ENCODE measurements at regions not wholly inside any gene's neighbourhood (a gene's known extent, or its start where the extent isn't known, plus 50 kb on each side); places are given as distances from the start of the nearest gene placed in this dataset.

DNA sequence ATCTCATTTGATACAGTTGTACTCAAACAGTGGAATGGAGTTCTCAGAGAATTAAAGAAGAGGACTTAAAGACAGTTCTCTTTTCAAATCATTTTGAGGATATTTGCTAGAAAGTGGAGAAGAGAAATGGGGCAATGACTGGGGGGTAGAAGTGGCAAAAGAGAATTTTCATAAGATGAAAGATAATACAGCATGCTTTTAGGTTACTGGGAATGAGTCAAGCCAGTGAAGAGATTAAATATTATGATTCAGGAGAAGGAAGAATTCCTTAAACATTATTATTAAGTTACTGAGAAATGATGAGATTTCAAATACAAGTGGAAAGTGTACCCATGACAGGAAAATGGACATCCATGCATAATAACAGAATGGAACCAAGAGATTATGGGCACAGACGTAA, 219.0 kb upstream of the DKK2 start:
- in situ Hi-C loops (cut with HindIII; ENCODE audit: low sequenced_read_pairs) = no loop called here

DNA sequence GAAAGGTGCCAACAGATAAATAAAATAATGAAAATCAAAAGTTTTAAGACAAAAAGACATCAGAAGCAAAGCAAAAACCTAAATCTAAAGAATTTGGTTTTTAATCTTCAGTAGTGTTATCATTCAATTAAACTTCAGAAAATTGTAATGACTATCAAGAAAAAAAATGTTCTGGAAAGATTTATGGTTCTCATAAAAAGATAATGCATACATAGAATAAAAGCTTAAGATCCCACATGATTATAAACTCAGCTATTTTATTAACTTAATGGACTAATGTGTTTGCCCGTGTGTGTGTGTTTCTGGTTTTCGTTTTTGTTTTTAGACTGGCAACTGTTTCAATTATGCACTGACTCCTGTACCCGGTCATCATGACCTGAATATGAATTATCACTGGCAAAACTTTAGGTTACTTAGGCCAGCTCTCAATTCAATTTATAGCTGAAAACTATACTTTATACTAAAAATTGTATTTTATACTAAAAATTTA, 217.5 kb upstream of the DKK2 start:
- in situ Hi-C loops (cut with HindIII; ENCODE audit: low sequenced_read_pairs) = no loop called here

DNA sequence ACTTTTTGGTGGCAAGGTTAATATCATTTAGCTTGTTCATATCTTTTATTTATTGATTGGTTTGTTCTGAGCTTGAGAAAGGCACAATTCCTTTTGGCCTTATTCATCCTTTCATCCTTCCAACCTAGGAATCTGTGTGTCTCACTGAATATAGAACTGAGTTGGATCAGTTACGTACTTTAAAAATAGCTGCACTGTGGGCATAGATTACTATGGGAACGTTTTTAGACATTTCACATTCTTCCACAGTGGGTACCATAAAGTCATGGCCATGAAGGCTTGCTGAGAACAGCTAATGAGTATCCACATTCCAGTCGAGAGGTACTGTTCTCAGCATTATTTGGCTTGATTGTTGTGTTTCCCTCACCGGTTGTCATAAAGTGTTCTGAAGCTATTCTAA, 217.0 kb upstream of the DKK2 start:
- in situ Hi-C loops (cut with HindIII; ENCODE audit: low sequenced_read_pairs) = no loop called here

DNA sequence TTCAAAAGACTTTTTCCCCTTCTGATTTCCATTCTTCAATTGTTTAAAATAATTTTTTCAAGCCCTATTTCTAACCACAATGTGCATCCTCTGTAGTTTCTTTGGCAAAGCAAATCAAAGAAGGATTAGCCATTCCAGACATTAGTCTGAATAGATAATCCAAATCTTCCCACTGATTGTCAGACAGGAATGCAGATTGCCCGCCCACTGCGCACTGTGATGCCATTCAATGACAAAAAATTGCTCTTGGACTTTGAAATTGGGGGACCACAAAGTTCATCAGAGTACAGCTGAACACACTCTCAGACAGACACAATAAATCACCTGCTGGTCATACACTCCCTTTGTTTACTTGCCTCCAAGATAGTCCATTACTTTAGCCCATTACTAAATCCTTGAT, 216.5 kb upstream of the DKK2 start:
- in situ Hi-C loops (cut with HindIII; ENCODE audit: low sequenced_read_pairs) = no loop called here

DNA sequence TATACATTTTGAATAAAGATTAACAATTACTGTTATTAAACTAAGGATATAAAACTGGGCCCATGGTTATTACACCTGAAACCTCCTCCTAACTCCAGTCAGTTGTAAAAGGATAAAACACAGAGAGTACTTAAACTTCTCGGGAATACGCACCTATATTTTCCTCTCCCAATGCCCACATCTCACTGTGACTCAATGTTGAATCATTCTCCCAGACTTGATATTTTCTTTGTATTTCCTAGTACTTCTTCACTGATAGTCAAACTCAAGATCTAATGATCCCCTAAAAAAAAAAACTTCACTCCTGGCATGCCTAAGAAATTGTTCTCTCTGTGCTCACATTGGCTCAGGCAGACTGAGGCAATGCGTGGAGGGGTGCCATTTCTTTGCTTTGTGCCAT, 212.5 kb upstream of the DKK2 start:
- in situ Hi-C loops (cut with HindIII; ENCODE audit: low sequenced_read_pairs) = no loop called here

DNA sequence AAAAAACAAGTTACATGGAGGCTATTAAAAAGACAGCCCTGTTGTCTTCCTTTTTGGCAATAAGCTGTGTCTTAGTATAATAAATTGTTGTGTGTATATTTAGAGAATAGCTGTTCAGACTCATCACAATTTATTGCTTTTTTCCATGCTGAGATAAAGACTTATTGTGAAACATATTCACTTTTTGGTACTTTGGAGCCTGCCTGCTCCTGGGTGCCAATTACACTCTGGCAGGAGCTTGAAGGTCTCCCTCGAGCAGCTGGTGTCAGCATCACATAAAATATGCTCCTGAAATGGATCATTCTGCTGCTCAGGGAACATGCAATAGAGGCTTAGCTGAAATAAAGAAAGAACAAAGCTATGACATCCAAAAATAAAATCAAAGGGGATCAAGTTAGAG, 211.6 kb upstream of the DKK2 start:
- in situ Hi-C loops (cut with HindIII; ENCODE audit: low sequenced_read_pairs) = no loop called here

DNA sequence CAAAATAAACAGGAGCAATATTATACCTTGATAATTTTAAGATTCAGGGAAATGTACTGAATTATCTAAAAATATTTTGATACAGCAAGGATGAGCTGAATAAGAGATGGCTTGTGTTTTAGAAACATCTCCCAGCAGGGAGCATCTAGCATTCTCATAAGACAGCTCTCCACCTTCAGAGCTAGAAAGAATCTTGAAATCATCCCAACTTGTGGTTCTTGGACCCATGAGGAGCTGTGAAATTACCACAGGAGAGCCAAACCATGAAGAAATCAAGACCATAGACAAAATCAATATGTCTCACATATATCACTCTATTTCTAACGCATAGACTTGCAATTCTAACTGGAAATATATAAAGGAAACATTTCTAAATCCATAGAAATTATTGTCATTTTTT, 210.6 kb upstream of the DKK2 start:
- in situ Hi-C loops (cut with HindIII; ENCODE audit: low sequenced_read_pairs) = no loop called here

DNA sequence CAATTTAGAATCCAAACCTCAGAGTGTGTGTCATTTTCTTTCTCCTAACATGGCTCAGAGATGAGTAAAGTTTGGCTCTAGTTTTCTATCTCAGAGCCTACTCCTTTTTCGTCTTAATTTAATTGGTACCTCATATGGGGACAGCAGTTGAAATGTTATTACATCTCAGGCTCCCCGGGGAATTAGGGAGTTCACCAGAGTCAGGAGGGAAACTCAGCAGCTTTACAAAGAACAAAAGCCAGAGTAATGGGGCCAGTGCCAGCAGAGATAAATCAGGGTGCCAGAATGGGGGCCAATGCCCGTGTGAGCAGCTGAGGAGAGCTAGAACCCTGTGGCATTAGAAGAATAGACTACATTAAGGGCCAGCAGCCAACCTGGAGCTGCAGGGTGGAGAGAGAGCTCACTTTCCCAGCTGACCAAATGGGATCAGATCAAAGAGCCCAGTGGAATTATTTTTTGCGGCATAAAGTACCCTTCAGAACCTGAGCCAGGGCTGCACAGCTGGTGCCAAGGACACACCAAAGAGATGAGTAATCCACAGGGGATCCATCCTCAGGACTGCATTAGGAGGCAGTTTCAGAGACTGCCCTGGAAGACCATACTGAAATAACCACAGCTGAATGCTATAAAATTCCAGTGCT, 207.1 kb upstream of the DKK2 start:
- in situ Hi-C loops (cut with HindIII; ENCODE audit: low sequenced_read_pairs) = no loop called here

DNA sequence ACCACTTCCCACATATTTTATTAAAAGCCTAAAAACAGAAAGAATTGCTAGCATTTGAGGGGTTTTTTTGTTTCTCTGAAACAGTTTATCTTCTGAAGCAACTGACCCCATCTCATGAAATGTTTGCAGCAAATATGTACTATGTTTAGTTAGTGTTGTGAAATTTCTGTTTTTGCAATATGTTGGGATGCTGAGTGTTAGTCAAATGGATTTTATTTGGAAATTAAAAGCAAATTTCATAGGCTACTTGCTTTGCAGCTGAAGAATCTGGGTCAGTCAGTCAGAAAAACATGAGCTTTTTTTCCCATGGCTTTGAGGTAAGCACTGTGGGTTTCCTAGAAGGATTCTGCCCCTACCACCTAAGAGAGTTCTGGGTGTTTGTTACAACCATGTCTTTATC, 184.9 kb upstream of the DKK2 start:
- in situ Hi-C loops (cut with HindIII; ENCODE audit: low sequenced_read_pairs) = no loop called here

DNA sequence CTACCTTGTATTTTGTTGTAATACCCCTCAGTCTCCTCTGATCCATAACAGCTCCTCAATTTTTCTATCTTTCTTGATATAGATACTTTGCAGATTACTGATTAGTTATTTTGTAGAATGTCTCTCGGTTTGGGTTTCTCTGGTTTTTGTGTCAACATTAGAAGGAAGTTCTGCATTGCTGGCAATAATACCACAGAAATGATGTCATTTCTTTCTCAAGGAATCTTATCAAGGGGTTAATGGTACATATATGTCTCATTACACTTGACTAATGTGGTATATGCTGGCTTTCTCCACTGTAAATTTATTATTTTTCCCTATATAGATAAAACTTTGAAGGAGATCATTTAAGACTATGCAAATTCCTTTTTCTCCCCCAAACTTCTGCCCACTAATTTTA, 183.6 kb upstream of the DKK2 start:
- in situ Hi-C loops (cut with HindIII; ENCODE audit: low sequenced_read_pairs) = no loop called here

DNA sequence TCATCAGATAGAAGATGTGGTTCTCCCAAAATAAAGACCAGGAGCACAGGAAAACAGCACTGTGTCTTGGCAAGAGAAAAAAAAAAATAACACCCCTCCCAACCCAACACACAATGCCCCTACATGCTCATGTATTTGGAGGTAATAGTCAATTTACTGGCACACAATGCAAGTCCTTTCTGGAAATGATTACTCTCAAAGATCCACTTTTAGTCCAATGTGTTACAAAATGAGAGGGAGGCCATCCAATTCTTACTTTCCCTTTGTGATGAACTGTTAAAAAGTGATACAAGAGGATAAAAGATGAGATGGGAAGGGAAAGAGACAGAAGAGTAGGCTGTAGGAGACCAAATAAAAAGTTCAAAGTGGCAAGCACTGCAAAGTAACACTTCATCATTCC, 180.3 kb upstream of the DKK2 start:
- in situ Hi-C loops (cut with HindIII; ENCODE audit: low sequenced_read_pairs) = no loop called here

DNA sequence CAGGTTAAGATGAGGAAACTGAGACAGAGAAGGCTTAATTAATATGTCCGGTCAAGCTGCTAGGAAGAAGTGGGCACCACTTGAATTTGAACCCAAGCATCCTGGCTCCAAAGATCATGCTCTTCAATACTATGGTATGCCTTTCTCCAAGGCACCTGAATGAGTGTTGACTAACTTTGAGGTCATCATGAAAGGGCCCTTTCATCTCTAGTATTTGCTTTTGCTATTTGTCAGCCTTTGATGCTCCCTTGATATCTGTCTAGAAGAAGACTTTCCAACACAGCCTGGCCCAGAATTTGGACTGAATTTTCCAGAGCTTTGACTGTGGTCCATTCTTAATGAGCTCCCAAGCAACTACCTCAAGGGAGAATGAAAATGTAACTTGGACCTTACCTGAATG, 179.1 kb upstream of the DKK2 start:
- in situ Hi-C loops (cut with HindIII; ENCODE audit: low sequenced_read_pairs) = no loop called here

DNA sequence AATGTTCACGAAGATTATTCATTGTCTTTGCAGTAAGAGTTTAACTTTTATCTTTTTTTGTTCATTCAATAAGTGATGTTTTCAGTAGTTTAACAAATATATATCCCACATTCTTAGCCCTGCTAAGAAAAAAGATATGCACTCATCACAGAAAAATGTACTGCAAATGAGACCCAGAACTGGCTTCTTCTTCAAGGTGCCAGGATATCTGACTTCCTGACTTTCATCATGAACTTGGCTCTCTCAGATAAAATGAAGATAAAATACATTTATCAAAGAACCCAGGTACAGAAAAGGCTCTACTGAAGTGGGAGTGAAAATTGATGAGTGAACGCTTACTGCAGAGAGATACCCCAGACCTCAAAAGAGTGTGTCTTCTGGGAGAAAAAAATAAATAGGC, 177.8 kb upstream of the DKK2 start:
- in situ Hi-C loops (cut with HindIII; ENCODE audit: low sequenced_read_pairs) = no loop called here

DNA sequence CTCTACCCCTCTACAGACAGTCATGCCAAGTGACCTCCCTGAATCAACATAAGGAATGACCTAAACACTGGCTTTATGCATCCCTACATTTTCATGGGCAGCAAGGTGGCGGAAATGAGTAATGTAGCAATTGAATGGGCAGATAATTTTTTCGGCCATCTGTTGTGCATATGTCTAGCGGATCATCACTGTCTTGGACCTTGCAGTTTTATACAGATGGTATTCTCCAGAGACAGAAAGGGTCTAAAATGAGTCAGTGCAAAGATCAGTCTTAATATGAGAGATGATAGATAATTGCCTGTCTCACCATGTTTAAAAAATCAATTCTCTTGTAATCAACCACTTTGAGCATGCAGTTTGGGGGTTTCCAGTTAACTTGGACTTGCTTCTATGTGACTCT, 177.3 kb upstream of the DKK2 start:
- in situ Hi-C loops (cut with HindIII; ENCODE audit: low sequenced_read_pairs) = no loop called here

DNA sequence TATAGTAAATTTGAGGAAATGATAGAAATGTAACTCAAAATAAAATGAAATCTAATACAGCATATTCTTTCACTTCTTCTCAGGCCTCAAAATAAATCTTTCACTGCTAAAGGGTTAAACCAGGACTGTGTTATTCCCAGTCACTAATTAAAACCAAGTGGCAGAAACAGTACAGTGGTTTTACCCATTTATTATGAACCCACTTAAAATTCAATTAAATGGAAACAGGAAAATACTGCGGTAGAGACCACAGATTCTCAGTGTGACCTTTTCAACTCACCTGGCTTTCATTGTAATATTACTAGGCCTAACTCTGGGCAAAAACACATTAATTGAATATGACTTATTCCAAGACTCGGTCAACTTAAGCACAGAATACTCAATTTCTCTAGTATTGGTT, 176.5 kb upstream of the DKK2 start:
- in situ Hi-C loops (cut with HindIII; ENCODE audit: low sequenced_read_pairs) = no loop called here

DNA sequence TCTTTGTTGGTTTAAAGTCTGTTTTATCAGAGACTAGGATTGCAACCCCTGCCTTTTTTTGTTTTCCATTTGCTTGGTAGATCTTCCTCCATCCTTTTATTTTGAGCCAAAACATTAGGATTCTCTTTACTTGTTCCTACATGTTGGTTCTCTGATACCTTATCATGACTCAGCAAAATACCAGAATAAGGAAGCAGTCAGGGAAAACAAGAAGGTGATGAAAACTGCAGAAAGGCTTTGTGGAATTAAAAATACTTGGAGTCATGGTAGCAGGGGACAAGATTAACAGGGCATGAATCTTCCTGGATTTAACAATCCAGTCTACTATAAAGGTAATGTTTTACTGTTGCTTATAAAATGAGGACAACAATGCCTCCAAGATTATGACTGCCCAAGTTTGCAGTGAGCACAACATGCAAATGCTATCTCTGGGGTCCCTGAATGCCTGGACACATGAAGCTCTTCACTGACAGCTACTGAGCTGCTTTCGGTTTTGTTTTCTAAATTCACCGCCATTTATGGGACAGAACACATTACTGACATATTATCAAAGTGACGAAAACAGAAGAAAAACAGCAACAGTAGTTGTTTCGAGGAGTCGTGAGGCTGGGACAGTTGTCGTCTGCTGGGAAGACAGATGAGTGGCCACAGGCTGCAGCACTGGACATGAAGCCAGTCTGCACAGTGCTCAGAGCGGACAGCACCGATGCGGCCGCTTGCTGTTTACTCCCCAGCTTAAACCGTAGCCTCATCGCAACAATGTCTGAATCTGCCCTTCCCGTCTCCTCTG, 174.5 kb upstream of the DKK2 start:
- in situ Hi-C loops (cut with HindIII; ENCODE audit: low sequenced_read_pairs) = no loop called here

DNA sequence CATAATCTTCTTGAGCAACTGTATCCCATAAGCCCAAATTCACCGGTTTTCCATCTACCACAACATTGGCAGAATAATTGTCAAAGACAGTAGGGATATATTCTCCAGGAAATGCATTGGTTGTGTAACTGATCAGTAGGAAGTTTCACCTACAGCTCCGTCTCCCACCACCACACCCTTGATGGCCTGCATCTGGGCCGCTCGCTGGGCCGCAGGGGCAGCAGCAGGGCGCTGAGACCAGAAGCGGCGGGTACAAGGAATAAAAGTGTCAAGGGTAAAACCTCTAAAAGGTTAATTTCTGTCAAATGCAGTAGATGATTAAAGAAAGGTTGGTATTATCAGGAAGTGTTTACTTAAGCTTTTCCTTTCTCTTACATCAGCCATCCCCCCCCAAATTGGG, 167.6 kb upstream of the DKK2 start:
- in situ Hi-C loops (cut with HindIII; ENCODE audit: low sequenced_read_pairs) = no loop called here

DNA sequence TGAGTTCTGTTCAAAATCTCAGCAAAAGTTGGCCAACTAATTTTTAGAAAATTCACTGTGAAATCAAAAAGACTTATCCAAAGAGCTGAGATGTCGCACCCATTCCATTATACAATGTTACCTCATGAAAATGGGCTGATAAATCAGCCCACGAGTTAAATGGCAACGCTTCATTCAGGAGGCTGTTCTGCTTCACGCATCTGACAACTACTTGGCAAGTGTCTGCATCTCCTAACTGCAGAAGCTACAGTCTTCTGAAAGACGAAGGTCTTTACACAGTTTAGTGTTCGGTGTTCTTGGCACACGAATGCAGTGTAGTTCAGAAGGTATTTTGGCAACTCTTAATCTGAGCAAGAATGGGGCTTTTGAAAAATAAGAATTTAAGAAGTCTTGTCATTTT, 166.6 kb upstream of the DKK2 start:
- in situ Hi-C loops (cut with HindIII; ENCODE audit: low sequenced_read_pairs) = no loop called here

DNA sequence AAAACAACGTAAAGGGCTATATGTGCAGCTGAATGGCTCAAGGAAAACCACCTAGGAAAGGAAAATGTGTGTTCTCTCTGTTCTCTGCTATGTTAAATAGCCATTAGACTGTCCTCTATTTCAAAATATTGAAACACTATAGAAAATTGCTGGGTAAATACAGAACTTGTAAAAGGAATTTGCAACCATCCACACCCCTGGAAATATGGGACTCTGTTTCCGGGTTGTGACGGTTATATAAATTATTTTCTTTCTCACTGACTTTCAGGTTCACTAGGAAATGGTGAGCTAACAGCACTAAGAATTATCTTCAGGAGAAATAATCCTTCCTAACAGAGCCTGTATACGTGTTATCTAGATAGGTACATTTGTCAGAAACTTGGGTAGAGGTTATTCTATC, 161.0 kb upstream of the DKK2 start:
- in situ Hi-C loops (cut with HindIII; ENCODE audit: low sequenced_read_pairs) = no loop called here

DNA sequence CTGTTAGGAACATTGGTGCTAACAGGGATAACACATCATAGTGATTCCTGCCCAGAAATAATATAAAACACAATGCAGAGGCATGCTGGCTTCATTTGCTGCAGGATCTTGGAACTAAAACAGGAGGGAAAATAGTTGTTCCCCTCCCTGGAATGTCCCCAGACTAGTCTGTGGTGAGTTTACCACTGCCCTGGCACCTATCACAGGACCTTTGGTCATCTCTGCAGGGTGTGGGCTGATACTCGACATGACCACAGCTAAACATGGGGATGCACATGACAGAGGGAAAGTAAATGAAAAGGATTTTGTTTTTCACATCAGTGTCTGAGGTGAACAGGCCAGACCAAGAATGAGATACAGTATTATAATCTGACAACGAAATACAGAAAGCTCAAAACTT, 160.2 kb upstream of the DKK2 start:
- in situ Hi-C loops (cut with HindIII; ENCODE audit: low sequenced_read_pairs) = no loop called here

DNA sequence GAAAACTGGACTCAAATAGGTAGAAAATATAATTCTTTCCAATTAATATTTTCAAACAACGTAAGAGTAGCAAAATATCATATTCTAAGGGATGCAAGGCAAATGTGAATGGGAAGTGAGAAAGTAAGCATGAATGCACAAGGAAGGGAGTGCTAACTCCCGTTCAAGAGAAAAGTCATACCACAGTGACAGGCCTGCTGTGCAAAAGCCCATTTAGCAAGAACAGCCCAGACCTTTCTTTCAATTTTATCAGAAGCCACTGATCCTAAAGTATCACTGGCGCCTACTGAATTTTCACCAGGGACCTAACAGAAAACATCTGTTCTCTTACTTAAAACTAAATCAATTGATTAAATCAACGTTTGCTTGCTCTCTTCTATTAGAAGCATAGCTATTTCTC, 157.9 kb upstream of the DKK2 start:
- in situ Hi-C loops (cut with HindIII; ENCODE audit: low sequenced_read_pairs) = no loop called here

DNA sequence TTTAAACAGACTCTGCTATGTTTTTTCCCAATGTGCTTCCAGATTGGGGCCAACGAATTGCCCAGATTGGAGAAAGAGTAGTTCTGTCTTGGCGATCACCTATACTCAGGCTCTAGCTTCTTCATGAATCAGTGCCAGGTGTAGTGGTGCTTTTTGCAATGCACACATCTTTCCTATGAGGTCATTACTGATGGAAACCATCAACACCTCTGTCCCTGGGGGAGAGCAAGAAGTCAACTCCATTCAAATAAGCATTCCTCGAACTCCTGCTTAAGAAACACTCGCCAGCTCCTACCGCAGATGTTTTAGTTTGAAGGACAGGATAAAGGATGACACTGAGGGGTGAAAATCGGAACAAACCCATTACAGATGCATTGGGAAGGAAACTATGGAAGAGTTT, 156.5 kb upstream of the DKK2 start:
- in situ Hi-C loops (cut with HindIII; ENCODE audit: low sequenced_read_pairs) = no loop called here

DNA sequence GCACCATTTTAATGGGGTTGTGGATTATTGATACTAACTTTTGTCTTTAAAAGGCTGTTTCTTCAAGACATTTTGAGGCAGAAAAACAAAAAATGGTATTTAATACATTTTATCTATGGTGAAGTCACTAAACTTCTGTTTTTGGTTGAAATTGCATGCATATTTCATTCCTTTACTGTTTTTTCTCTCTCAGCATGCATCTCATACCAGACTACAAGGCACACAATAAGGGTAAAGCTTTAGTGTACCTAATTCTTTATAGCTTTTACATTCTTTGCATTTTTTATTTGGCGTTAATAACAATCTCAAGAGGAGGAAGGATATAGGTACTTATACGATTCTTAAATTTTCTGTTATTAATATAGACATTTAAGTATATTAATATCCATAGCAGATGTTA, 151.0 kb upstream of the DKK2 start:
- in situ Hi-C loops (cut with HindIII; ENCODE audit: low sequenced_read_pairs) = loop anchor here (5.0 kb wide), 1 partner anchor 45 kb away; no protein-coding TSS in a partner anchor
